DLD1 (cell line): ENCODE measurements at regions not wholly inside any gene's neighbourhood (a gene's known extent, or its start where the extent isn't known, plus 50 kb on each side); places are given as distances from the start of the nearest gene placed in this dataset.

Experiments used
- in situ Hi-C: cut with HindIII; loops from 2 replicates; pipeline ENCODE4 v1.10.0; 2017; ENCODE audit warnings: low sequenced_read_pairs

DNA sequence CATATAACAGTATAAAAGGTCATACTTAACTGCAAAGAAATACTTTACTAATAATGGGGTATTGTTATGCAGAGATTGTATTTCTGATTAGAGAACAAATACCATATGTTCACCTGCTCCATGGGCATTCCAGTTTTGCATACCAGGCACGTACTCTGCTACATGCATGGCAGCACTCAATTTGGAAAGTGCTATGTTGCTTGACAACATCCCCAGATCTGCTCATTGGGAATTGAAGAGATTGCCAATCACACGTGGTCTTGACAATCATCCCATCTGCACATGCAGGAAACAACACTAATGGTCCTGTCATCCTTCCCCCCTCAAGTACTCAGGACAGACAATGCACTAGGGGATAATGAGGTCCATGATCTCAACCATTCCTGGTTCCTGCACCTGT lies 63.4 kb upstream of the PDE4B start:
- in situ Hi-C loops, result no loop called here

DNA sequence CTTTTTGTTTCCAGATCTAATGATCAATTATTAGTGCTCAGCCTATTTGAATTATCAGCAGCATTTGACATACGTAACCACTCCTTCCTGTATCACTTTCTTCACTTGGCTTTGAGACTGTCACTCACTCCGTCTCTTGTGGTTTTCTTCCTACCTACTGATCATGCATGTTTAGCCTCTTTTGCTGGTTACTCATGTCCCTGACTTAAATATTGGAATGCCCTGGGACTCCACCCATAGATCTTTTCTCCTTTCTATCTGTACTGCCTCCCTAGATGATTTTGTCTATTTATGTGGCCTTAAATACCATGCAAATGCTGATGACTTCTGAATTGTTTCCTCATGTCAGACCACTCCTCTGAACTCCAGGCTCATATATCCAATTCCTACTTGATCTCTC lies 57.7 kb upstream of the PDE4B start:
- in situ Hi-C loops, result no loop called here

DNA sequence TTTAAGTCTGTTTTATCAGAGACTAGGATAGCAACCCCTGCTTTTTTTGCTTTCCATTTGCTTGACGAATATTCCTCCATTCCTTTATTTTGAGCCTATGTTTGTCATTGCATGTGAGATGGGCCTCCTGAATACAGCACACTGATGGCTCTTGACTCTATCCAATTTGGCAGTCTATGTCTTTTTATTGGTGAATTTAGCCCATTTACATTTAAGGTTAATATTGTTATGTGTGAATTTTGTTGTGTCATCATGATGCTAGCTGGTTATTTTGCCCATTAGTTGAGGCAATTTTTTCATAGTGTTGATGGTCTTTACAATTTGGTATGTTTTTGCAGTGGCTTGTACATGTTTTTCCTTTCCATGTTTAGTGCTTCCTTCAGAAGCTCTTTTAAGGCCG lies 50.7 kb upstream of the PDE4B start:
- in situ Hi-C loops, result no loop called here
